ENCODE measurements at regions not wholly inside any gene's neighbourhood (a gene's known extent, or its start where the extent isn't known, plus 50 kb on each side); places are given as distances from the start of the nearest gene placed in this dataset.

GRCh38 chr6:134840086-134840867 lies 109.6 kb downstream of the ALDH8A1 start:
- Histone ChIP-seq H3K9me2 (replicated peaks; ENCODE audit: control insufficient read depth, low read length) (no peaks in the 10 kb centered on the region), H3K27me3 (ENCODE audit: control insufficient read depth, low read length) (peaks cover 5% of the 10 kb centered on the region; the same call in 1 of the 2 replicates), H3K4me1 (ENCODE audit: control insufficient read depth, low read length) (no peaks in the 10 kb centered on the region), H3K4me3 (ENCODE audit: low read length) (no peak overlapping the region), H4K20me1 (ENCODE audit: control insufficient read depth, insufficient read depth, low read depth, low read length) (no peaks in the 10 kb centered on the region), H3K4me2 (ENCODE audit: low read length) (no peak overlapping the region), H3K27ac (ENCODE audit: low read depth, low read length) (no peak overlapping the region), H3K79me2 (ENCODE audit: control insufficient read depth, low read length) (no peaks in the 10 kb centered on the region), H3K36me3 (ENCODE audit: control insufficient read depth, low read length) (no peaks in the 10 kb centered on the region), H3F3A (ENCODE audit: control insufficient read depth, insufficient read depth) (no peaks in the 10 kb centered on the region), H3K9me3 (ENCODE audit: control insufficient read depth, insufficient read depth, low read length) (no peaks in the 10 kb centered on the region)
- TF ChIP-seq EZH2phosphoT487 (IDR thresholded peaks at IDR 0.05; ENCODE audit: borderline replicate concordance, low read length) = no peak

GRCh38 chr6:134835993-134836392 lies 113.9 kb downstream of the ALDH8A1 start:
- H3K4me1 ChIP-seq (ENCODE audit: control insufficient read depth, low read length) = no peaks in the 10 kb centered on the region
- H3K79me2 ChIP-seq (ENCODE audit: control insufficient read depth, low read length) = no peaks in the 10 kb centered on the region
- no peak overlapping the region for H3K4me3 ChIP-seq (ENCODE audit: low read length)
- H3K9me3 ChIP-seq (ENCODE audit: control insufficient read depth, insufficient read depth, low read length) = no peaks in the 10 kb centered on the region
- H3K4me2 ChIP-seq (ENCODE audit: low read length) = no peak overlapping the region
- peaks cover 7% of the 10 kb centered on the region; the same call in 1 of the 2 replicates for H3K27me3 ChIP-seq (ENCODE audit: control insufficient read depth, low read length)
- H3K27ac ChIP-seq (ENCODE audit: low read depth, low read length) = no peak overlapping the region
- H3K36me3 ChIP-seq (ENCODE audit: control insufficient read depth, low read length) = no peaks in the 10 kb centered on the region
- no peaks in the 10 kb centered on the region for H3F3A ChIP-seq (ENCODE audit: control insufficient read depth, insufficient read depth)
- TF ChIP-seq EZH2phosphoT487 (IDR thresholded peaks at IDR 0.05; ENCODE audit: borderline replicate concordance, low read length) (no peak), CTCF (IDR thresholded peaks at IDR 0.05; ENCODE audit: low read depth, low read length, poor library complexity, severe bottlenecking) (no peak)
- H3K9me2 ChIP-seq (replicated peaks; ENCODE audit: control insufficient read depth, low read length) = no peaks in the 10 kb centered on the region
- no peaks in the 10 kb centered on the region for H4K20me1 ChIP-seq (ENCODE audit: control insufficient read depth, insufficient read depth, low read depth, low read length)

GRCh38 chr6:134830940-134831339 lies 119.0 kb downstream of the ALDH8A1 start:
- Histone ChIP-seq H3K79me2 (ENCODE audit: control insufficient read depth, low read length) (no peaks in the 10 kb centered on the region), H3K27me3 (ENCODE audit: control insufficient read depth, low read length) (peaks cover 5% of the 10 kb centered on the region; the same call in 1 of the 2 replicates), H3K4me2 (ENCODE audit: low read length) (no peak overlapping the region), H3F3A (ENCODE audit: control insufficient read depth, insufficient read depth) (no peaks in the 10 kb centered on the region), H3K36me3 (ENCODE audit: control insufficient read depth, low read length) (no peaks in the 10 kb centered on the region), H4K20me1 (ENCODE audit: control insufficient read depth, insufficient read depth, low read depth, low read length) (no peaks in the 10 kb centered on the region), H3K9me2 (replicated peaks; ENCODE audit: control insufficient read depth, low read length) (no peaks in the 10 kb centered on the region), H3K27ac (ENCODE audit: low read depth, low read length) (no peak overlapping the region), H3K9me3 (ENCODE audit: control insufficient read depth, insufficient read depth, low read length) (no peaks in the 10 kb centered on the region), H3K4me1 (ENCODE audit: control insufficient read depth, low read length) (peaks cover 9% of the 10 kb centered on the region), H3K4me3 (ENCODE audit: low read length) (no peak overlapping the region)
- TF ChIP-seq EZH2phosphoT487 (IDR thresholded peaks at IDR 0.05; ENCODE audit: borderline replicate concordance, low read length) (no peak), CTCF (IDR thresholded peaks at IDR 0.05; ENCODE audit: low read depth, low read length, poor library complexity, severe bottlenecking) (no peak)

GRCh38 chr6:134830194-134830593 lies 119.7 kb downstream of the ALDH8A1 start:
- no peak overlapping the region for H3K27ac ChIP-seq (ENCODE audit: low read depth, low read length)

More at GRCh38 chr6:134830194-134830593, 119.7 kb downstream of the ALDH8A1 start:
- H3K36me3 ChIP-seq (ENCODE audit: control insufficient read depth, low read length) = no peaks in the 10 kb centered on the region
- no peak overlapping the region for H3K4me3 ChIP-seq (ENCODE audit: low read length)
- peaks cover 9% of the 10 kb centered on the region for H3K4me1 ChIP-seq (ENCODE audit: control insufficient read depth, low read length)
- peaks cover 3% of the 10 kb centered on the region; the same call in 1 of the 2 replicates for H3K27me3 ChIP-seq (ENCODE audit: control insufficient read depth, low read length)
- no peaks in the 10 kb centered on the region for H3K9me2 ChIP-seq (replicated peaks; ENCODE audit: control insufficient read depth, low read length)
- no peaks in the 10 kb centered on the region for H4K20me1 ChIP-seq (ENCODE audit: control insufficient read depth, insufficient read depth, low read depth, low read length)
- no peaks in the 10 kb centered on the region for H3F3A ChIP-seq (ENCODE audit: control insufficient read depth, insufficient read depth)
- TF ChIP-seq EZH2phosphoT487 (IDR thresholded peaks at IDR 0.05; ENCODE audit: borderline replicate concordance, low read length) (no peak), CTCF (IDR thresholded peaks at IDR 0.05; ENCODE audit: low read depth, low read length, poor library complexity, severe bottlenecking) (no peak)
- H3K9me3 ChIP-seq (ENCODE audit: control insufficient read depth, insufficient read depth, low read length) = no peaks in the 10 kb centered on the region
- no peak overlapping the region for H3K4me2 ChIP-seq (ENCODE audit: low read length)
- H3K79me2 ChIP-seq (ENCODE audit: control insufficient read depth, low read length) = no peaks in the 10 kb centered on the region

Measured in DOHH2 (cell line).